HPDE6-E6E7 (cell line): ENCODE measurements at regions not wholly inside any gene's neighbourhood (a gene's known extent, or its start where the extent isn't known, plus 50 kb on each side); places are given as distances from the start of the nearest gene placed in this dataset.
"Not testable (repeated sequence)": the region's sequence is repeated elsewhere in the genome, so short reads cannot be mapped to it uniquely, and the experiment has no call there.

Experiments used
- DNase-seq: peaks from one replicate; pipeline ENCODE4 v3.0.0; 2011; ENCODE audit warnings: missing footprints; ENCODE audit errors: extremely low spot score

DNA sequence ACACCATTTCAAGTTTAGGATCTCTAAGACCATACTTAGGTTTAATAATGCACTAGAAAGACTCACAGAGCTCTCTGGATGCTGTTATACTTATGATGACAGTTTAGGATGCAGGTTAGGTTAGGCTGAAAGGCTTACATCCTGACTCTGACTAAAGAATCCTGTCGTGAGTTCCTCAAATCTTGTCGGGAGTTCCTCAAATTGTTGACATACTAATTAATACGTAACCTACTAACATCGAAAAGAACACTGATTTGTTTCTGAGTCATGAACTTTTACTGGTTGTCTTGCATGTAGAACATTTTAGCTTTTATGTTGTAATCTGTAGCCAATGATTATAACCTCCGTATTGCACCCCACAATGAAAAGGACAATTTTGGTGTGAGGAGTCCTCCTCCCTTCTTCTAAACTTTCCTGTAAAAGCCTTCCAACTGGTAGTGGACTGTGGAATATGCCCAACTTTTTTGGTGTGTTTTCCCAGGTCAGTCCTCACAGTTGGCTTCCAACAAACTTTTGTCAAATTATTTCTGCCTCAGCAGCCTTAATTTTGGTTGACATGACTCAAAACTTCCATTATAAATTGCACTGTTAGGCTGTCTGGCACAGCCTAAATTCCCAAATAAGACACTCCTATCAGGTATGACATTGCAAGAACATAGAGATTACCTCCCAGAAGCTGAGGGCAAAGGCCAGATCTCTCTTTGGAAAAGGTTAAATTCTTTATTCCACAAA lies 107.9 kb upstream of the PALMD start:
- DNase-seq, result no peak

DNA sequence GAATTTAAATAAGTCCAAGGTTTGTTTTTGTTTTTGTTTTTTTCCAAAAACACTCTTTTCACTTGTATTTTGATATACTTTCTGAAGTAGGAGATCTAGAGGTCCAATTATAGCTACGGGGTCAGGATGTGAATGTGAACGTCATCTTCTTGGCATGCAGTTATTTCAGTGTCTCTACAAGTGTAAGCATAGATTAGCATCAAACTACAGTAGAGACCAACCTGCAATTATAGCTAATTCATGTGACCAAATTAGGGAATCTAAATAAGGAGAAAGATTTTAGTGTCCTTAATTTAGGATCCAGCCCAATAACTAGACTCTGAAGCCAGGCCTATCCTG lies 107.3 kb upstream of the PALMD start:
- no peak for DNase-seq

DNA sequence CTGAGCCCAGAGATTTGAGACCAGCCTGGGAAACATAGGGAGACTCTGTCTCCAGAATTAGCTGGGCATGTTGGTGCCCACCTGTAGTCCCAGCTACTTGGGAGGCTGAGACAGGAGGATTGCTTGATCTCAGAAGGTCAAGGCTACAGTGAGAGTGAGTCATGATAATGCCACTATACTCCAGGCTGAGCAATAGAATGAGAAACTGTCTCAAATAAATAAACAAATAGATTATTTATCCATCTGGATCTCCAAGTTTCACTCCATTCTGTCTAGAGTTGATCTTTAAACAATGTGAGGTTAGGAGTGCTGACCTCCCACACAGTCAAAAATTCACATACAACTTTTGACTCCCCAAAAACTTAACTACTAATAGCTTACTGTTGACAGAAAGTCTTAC lies 106.8 kb upstream of the PALMD start:
- DNase-seq, result no peak

DNA sequence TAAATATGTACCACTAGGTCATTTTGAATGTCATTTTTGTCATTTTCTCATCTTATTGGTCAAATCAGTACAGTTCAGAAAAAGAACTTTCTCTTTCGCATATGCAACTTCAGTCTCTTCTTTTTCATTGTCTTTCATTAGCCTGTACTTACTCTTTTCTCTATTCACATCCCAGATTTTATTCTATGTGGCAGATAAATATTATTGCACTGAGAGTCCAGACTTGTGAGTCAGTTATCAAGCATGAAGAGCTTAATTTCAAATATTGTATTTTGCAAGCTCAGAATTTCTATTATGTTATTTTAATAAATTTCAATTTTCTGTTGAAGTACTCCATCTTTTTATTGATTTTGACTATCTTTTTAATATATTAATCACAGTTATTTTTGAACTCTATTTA lies 105.2 kb upstream of the PALMD start:
- DNase-seq, result no peak

DNA sequence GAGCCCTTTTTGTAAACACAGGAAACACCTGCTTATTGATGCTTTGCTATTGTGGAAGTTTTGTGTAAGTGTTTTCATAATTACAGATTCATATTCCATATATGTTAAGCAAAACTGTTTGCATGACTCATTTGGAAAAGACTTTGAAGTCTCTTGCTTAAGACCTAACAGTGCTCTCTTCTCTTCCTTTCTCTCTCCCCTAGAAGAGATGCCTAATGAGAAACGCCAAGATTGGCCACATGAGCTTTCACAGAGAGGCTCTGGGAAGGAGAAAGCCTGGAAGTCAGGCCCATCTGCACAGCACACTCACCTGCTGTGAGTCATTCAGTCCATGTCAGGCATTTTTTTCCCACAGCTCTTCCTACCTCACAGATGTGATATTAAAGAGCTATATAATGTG lies 101.6 kb upstream of the PALMD start:
- DNase-seq, result peak; percentile 25

DNA sequence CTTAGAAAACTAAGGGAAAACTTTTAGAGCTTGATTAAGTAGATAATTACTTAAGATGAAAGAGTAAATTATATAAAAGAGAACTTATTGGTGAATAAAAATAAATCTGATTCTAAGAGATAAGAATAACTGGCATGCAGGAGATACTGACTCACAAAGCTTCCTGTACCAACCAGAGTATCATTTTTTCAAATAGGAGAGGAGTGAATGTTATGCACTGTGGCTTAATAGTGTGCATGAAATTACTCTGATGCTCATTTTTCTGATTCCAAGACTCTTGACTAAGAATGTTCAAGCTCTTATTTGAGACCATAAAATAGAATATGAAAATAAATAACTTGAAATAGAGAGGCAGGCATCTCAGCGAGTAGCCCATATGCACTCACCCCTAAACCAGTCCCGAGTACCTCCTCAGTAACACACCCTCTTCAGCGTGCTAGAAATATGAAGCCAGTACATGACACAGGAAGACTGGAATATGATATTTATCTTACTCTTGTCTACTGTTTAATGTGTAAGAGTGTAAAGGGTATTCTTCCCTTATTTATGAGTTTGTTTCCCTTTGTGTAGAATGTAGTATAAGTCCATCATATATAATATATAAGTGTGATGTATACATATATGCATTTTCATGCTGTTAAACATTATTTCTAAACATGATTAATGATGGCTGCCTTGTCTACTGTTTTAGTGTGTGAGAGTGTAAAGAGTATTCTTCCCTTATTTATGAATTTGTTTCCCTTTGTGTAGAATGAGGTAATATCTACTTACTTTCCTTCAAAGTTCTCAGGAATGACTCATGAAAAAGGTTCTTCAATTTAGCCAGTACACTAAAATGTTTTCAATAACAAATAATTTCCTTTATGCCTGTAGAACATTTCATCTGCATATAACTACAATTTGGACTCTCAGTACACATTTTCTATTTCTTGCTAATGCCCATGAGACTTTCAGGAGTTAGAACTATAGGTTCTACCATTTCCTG lies 99.2 kb upstream of the PALMD start:
- no peak for DNase-seq

DNA sequence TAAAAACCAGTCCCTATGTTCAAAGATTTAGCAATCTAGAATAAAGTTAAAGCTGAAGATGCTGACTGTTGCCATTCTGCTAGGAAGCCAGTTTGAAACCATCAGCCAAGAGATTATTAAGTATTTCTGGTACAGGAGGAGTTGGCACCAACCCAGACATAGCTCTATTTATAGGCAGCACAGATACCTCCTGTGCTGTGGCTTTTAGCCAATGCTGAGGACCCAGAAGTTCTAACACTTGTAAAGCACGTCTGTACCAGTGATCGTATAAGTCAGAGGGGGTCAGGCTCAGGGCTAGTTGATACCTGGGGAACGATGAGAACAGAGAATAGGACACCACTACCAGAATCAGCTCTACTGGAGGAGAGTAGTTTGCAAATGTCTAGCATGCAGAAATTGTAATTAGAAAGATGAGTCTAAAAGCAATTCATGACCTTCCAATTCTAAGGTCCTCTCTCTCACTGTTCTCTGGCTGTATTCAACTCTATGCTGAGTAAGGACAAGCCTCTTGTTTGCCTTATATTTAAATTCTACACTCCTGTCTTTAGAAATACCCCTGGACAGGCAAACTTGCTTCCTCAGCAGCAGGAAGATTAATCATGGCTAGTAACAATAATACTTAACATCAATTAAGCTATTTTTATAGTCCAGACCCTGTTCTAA lies 96.8 kb upstream of the PALMD start:
- no peak for DNase-seq

DNA sequence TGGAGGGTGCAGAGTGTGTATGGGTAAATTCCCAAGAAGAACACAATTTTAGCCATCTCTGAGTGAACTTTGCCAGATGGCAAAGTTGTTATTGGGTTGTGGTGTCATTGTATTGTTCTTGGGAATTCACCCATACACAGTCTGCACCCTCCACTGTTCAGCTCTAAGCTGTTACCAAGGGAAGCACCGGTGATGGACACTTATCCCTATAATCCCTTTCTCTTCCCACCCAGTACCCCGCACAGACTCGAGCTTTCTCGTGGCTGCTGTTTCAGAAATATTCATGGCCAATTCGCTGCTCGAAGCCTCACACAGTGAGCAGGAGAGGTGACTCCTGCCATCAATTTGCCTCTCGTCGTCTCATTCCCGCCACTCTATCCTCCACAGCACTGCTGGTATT lies 95.7 kb upstream of the PALMD start:
- DNase-seq, result no peak

DNA sequence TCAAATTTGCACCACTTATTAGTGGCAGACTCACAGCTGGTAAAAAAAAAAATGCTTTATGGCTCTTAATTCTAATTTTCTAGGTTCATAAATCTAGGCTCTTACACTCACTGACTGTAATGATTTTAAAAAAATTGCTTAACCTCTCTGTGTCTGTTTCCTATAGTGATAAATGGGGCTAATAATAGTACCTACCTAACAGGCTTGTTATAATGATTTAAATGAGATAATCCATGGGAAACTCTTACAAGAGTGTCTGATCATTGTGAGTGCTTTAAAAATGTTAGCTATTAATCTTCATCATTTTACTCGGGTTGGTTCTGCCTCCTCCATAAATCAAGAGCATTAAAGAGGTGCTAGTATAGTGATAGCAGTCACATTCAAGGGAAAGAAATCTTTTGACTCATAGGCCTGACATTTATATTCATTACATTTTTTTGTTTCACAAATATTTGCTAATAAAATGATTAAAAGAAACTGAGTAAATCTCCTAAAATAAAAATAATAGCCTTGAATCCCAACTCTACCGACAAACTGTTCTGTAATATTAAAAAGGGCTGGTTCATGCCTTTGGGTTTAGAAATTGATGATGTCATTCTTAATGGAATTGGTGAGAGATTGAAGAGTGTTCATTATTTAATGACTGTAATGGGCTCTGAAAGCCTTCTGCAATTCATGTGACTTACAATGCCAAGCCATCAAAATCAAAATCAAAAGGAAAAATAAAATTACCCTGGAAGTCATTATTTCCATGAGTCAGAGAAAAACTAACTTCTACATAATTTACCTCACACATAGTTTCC lies 93.9 kb upstream of the PALMD start:
- DNase-seq, result no peak

DNA sequence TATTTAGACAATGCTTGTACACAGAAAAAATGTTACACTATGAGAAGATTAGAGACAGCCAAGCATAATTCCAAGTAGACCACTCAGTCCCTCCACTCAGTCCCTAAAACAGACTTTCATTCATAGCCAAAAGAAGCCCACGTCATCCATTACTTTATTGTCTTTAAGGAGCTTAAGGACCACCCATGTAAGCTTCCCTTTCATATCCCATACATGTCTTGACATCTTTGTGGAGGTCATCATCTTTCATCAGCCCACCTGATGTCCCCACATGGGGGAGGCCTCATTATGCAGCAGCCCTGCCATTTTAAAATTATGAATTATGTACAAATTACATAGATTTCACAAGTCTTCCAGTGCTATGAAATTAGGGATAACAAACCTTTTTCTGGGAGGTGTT lies 92.6 kb upstream of the PALMD start:
- DNase-seq, result no peak

DNA sequence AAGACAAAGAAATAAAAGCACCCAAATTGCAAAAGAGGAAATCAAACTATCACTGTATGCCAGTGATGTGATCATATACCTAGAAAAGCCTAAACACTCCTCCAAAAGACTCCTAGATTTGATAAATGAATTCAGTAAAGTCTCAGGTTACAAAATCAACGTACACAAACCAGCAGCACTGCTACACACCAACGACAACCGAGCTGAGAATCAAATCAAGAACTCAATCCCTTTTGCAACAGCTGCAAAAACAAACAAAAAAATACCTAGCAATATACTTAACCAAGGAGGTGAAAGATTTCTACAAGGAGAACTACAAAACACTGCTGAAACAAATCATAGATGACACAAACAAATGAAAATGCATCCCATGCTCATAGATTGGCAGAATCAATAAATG lies 92.1 kb upstream of the PALMD start:
- DNase-seq, result not testable (repeated sequence)

DNA sequence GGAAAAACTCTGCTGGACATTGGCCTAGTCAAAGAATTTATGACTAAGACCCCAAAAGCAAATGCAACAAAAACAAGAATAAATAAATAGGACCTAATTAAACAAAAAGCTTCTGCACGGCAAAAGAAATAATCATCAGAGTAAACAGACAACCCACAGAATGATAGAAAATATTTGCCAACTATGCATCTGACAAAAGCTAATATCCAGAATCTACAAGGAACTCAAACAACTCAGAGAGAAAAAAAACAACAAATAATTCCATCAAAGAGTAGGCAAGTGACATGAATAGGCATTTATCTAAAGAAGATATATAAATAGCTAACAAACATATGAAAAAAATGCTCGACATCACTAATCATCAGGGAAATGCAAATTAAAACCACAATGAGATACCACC lies 91.2 kb upstream of the PALMD start:
- DNase-seq, result no peak

DNA sequence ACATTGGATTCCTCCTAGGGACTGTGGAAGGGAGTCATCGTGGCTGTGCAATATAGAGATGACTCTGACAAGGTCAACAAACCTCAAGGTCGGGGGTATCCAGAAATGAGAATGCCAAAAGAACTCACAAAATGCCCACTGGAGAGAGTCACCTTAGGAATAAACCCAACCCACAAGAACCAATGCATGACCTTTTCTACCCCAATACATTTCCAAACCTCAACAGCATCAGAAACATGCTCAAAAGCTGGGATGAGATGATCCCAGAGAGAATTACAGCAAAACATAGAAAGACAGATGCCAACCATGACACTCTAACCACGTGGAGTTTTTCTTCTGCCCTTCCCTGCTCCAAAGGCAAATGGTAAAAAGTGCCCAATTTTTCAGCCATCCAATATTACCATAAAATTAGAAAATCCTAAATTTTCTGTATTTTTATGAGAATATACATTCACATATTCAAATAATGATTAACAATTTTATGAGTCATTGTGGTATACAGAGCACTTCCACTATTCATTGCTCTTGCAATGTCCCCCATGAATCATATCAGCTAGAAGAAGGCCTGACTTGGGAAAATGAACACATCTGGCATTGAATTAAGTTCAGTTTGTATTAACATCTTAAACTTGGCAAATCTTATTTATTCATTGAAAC lies 88.2 kb upstream of the PALMD start:
- peak; percentile 56 for DNase-seq

DNA sequence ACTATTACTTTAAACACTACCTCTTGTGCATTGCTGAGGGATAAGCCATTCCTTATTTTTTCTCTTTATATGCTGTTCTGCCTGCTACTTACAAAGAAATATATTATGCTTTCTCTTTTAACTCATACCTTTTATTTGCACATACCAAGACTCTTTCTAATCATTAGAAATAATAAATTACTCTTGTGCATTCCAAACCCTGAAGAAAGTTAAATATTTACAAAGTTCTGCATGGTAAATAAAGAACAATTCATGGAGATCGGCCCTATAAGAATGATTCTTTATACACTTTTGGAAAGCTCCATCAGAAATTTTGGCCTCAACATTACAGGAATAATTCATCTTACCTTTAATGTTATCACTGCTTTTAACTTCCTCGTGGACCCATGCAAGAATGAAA lies 86.7 kb upstream of the PALMD start:
- no peak for DNase-seq

DNA sequence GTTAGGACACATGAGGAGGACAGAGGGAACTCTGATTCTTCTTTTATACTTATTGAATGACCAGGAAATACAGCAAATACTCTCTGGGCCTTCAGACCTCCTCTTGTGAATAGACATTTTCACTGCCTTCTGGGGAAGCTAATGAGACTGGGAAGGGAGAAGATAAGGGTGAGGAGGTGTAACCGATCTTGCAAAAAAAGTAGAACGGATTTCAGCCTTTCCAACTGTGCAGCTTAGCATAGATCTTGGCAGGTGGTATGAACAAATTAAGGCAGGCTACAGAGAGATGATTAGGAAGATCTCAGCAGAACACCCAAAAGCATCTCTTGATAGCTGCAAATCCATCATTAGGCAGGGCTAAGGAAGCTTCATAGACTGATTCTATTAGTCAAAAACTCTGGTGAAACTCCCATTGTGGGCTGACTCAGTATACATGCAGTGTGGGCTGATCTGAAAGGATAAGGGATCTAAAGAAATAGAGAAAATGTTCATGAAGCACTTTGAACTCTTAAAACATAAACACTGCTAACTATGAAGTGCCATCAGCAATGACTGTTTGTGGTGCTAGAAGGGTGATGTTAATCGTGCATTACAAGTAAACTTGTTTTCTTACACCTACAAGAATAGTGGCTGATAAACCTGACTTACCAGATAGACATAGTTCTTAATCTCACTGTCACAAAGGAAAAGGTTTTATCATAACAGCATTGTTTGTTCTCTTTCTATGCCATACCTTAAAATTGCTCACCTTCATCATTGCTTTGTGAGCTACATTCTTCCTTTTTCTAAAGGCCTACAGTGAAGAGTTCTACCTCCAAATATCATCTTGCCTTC lies 85.5 kb upstream of the PALMD start:
- no peak for DNase-seq

DNA sequence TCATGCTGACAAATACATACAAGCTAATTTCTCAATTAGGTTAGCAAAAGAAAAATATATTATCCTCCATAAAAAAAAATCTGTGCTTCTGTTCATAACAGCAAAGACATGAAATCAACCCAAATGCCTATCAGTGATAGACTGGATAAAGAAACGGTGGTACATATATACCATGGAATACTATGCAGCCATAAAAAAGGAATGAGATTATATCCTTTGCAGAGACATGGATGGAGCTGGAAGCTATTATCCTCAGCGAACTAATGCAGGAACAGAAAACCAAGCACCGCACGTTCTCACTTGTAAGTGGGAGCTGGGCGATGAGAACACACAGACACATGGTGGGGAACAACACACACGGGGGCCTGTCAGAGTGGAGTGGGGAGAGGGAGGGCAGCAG lies 84.0 kb upstream of the PALMD start:
- DNase-seq, result no peak

DNA sequence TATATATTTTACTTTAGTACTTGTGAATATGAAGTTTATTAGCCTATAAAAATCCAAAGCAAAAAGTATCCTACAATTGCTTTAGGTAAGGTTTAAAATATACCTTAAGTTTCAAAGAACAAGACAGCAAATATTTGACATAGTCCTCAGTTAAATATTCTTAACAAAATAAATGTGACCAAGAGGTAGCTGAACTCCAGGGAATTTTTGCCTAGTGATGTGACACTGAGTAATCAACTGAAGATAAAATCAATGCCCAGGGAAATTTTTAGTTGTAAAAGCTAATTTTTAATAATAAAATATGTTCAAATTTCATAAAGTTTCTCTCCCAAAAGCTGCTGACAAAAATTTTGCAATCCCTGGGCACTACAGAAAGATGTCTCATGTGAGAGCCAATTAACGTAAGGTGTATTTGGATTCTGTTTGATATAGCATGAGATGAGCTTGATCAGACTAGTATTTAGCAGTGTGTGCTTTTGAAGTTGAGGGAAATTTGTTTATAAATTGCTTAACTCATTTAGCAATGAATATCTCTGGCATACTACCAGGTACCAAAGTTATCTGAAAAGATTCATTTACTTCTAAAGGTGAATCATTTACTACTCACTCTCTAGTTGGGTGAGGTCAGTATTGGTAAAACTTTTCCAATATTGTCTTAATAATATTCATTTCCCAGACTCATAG lies 80.2 kb upstream of the PALMD start:
- no peak for DNase-seq

DNA sequence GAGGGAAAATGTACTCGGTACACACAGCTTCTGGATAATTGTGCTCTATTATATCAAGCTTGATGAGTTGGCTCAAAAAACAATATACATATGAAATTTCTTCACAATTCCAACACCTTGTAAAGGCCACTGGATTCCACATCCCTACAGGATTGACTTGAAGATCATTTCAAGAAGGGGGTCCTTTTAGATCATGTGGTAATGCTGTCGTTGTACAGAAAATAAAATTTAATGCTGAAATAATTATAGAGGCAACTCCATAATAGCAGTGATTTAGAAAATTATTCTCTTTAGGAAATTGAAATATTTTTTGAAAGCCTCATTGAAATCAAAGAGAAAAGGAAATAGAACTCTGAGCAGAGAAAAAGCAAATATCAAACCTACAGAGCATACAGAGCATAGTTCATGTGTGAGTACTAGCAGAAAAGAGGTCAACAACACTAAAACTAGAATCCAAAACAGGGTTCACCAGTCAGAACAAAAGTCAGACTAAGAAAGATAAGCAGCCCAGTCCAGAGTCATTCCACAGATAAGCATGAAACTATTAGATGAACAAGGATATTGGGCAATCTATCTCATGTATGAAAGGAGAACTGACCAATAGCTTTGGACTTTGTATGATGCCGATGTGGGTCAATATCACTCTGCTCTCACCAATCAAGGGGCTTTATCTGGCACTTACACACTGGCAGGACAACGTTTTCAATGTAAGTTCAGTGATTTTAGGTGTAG lies 79.5 kb upstream of the PALMD start:
- DNase-seq, result no peak

DNA sequence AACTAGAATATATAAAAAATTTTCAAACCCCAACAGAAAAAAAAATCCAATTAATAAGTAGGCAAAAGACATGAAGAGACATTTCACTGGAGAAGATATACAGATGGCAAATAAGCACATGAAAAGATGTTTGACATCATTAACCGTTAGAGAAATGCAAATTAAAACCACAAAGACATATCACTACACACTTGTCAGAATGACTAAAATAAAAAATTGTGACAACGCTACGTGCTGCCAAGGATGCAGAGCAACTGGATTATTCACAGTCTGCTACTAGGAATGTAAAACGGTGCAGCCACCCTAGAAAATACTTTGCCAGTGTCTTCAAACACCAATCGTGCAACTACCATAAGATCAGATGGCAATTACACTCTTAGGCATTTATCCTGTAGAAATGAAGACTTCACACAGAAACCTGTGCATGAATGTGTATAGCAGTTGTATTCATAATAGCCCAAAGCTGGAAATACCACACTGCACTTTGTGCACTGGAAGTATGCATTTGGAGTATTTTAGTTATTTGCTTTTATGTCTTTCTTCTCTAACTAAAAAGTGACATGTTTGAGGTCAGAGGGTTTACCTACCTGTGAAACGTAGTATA lies 75.3 kb upstream of the PALMD start:
- no peak for DNase-seq
